GM19468 (cell line): ENCODE measurements at regions not wholly inside any gene's neighbourhood (a gene's known extent, or its start where the extent isn't known, plus 50 kb on each side); places are given as distances from the start of the nearest gene placed in this dataset.

Source experiments
- ATAC-seq: cut with Tn5 transposase; IDR thresholded peaks from one replicate; pipeline ENCODE4 v1.9.1; 2021; ENCODE audit warnings: mild to moderate bottlenecking, moderate library complexity, moderate number of reproducible peaks; ENCODE audit not compliant: unreplicated experiment; ENCODE audit errors: extremely low read depth

DNA sequence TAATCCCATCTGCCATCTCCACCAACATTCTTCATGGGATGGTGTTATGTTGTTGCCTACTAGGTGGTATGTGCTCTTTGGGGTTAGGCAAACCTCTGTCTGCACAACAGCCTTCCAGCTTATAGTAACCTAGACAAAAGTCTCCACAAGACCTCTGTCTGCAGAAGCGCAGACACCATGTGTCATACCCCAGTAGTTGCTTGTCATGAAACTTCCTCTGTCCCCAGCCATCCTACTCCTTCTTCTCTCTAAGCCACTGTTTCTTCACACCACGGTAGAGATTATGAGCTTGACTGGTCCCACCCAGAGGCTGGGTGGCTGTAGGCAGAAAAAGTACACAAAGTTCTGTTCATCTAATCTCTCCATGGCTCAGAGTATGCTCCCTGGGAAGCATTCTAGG lies 100.3 kb downstream of the MAF start:
- no peak for ATAC-seq

DNA sequence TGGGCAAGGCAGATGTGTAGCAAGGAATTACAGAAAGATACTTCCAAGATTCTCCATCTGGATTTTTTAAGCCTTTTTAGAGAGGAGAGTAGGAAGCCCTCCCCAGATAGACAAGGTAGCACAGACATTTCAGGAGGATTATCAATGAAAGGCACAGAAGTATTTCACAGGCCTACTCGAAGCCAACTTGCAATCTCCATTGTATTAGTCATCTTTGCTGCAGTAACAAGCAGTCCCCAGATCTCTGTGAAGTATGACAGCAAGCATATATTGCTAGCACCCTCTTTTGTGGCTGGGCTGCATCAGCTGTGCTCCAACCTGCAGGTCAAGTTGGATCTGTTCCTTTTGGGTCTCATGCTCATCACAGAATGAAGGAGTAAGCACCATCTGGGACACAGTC lies 101.6 kb downstream of the MAF start:
- ATAC-seq, result no peak

DNA sequence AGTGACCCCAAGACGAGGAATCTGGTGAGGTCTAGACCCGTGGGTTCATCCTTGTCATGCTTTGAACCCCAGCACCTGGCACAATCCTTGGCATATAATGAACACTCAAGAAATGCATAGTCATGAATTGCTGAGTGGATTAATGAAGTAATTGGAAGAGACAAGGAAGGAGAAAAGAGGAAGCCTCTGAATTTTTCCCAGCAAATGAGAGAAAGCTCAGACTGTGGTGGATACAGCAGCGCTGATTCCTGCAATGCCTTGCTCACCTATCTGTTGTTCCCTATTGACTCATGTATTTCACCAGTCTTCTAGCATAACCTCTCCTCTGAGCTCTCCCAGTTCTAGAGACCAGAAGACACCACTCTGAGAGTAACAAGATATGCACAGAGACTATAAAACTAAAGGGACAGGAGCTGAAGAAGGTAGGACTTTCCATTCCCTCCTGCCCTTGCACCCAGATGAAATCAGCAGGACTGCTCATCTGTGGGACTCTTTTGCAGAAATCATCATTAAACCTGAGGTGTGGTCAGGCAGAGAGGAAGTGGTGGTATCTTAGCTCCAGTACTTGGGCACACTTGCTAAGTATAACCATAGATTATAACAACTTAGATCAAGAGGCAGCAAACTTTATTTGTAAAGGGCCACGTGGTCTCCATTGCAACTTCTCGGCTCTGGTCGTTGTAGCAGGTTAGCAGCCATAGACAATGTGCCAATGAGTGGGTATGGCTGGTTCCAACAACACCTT lies 102.8 kb downstream of the MAF start:
- ATAC-seq, result no peak

DNA sequence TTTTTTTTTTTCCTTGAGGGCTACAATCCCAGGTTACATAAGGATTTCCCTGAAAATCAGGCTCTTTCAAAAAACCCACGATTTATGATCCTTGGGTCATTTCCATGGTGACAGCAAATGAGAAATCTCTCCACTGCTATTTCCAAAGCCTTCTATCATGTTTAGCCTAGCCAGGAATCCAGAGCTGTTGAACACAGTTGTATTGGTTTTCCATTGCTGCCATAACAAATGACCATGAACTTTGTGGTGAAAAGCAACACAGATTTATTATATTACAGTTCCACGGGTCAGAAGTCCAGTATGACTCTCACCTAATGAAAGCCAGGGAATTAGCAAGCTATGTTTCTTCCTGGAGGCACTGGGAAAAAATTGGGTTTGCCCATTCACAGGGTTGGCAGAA lies 106.6 kb downstream of the MAF start:
- ATAC-seq, result no peak

DNA sequence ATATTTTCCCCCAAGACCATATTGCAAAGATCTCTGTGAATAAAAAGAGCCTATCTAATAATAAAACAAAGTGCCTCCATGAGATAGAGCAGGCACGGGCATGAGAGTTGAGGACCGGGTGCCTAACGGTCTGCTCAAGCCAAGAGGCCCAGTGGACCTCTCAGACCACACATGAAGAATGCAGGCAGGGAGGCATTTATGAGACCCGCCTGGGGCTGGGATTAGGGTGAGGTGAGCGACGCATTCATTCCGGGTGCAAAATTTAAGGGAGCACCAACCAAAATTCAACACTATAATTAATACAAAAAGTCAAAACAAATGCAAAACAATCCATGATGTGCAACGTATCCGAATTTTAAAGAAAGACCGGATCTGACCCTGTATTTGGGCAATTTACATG lies 108.5 kb downstream of the MAF start:
- no peak for ATAC-seq

DNA sequence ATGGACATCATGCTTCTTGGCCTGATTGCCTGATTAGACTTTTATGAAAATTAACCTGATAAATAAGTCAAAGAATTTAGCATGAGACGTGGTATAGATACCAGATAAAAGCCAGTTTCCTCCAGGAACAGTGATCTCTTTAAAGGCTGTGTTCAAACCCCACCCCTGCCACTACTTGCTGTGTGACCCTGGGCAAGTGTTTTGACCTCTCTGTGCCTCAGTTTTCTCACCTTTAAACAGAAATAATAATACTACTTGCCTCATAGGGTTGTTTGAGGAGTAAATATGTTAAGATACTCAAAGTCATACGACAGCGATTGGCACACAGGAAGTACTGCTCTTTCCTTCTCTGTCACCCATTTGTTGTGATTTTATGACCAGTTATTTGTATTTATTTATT lies 115.5 kb downstream of the MAF start:
- ATAC-seq, result no peak

DNA sequence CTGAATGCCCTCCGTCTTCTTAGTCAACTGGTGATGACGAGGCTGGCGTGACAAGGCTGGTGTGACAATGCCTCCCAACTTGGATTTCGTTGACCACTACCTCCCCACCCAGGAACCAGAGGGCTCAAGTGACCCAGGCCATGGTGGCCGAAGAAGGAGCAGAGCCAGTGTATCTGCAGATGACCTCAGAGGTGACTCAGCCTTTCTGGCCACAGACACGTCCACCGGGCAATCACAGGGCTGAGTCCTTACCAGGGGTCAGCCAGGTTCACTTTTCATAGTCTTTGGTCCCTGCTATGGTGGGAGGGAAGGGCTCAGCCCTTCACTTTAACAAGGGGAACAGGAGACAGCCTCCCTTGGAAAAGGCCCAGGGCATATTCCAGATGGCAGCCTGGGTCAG lies 116.3 kb downstream of the MAF start:
- no peak for ATAC-seq

DNA sequence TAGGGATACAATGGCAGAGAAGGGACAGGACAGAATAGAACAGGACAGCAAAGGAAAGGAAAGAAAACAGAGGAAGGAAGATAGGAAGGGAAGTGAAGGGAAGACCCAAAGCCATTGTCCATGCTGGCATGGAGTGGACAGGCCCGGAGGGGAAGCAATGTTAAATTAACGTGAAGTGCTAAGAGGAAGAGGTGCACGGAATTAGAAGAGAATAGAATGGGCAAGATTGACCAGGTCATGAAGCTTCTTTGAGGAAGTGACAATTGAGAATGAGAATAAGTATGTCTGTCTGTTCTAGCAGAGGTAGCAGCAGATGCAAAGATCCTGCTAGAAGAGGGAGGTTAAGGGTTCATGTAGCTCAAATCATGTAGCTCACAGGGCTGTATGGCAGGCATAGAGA lies 117.2 kb downstream of the MAF start:
- ATAC-seq, result no peak

DNA sequence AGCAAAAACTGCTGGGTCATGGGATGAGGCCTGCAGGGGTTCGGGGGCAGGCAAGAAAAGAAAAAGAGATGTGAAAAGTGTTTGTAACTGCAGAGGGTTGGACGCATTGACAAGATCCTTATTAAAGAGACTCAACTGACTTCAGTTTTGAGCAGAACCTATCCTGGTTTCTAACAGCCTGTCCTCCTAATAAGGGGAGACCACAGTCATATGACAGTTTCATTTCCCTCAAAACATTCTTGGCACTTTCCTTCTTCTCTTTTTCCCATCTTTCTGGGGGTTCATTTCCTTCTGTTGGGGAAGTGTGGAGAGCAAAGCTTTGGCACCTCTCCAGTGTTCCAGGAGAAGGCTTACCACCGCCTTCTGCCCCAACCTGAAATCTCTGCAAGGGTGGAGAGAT lies 118.5 kb downstream of the MAF start:
- ATAC-seq, result no peak

DNA sequence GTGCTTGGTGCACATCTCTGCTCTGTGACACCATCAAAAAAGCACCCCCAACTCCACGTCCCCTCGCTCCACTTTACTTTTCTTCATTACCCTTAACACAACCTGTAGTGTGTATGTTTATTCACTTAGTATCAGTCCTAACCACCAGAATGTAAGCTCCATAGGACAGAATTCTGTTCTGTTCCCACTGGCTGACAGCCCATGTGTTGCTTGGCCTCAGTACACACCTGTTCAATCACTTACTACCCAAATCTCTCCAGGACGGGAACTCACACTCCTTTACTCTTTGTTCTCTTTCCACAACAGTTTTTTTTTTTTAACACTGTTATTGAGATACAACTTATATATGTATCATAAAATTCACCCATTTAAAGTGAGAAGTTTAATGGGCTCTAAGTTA lies 119.6 kb downstream of the MAF start:
- ATAC-seq, result no peak

DNA sequence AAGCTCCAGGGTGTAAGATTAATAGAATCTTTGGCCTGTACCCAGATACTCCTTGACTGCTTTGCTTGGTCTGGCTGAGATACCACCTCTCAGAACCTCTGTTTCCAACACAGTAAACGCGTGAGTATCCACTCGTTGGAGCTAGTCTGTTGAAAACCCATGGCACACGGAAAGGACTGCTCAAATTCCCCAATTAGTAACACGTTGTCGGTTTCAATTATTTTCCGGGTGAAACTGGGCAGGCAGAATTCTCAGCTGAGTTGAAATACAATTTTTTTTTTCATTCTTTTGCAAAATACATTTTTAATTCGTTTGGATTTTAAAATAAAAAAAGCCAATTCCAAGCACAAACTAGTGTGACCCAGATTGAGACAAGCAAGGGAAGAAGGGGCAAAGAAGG lies 120.5 kb downstream of the MAF start:
- ATAC-seq, result no peak

DNA sequence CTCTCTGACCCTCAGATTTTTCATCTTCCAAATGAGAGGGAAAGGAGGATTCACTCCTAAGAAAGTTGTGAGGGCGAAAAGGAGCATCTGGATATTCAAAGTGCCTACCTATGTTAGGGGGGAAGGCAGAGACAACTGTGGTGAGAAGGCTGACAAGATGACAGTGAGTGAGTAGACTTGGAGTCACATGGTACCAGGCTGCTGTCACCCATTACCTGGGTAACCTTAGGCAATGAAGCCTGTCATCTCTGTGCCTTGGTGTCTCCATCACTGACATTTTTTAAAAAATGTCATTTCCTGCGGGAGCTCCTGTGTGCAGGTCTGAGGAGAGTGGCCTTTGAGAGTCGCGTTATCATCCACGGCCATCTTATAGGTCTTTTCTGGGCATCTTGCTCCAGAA lies 124.0 kb downstream of the MAF start:
- ATAC-seq, result no peak

DNA sequence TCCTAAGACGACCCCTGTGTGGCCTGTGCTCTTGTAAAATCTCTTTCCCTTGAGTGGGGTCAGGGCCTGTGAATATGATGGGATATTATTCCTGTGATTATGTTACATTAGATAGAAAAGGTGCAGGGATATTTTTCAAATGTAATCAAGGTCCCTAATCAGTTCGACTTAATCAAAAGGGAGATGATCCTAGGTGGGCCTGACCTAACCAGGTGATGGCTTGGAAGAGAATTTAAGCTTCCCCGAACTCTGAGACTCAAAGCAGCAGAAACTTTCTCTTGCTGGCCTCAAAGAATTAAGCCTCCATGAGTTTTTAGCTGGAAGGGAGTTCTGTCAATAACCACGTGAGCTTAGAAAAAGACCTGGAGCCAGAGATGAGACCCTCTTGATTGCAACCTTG lies 124.7 kb downstream of the MAF start:
- no peak for ATAC-seq

DNA sequence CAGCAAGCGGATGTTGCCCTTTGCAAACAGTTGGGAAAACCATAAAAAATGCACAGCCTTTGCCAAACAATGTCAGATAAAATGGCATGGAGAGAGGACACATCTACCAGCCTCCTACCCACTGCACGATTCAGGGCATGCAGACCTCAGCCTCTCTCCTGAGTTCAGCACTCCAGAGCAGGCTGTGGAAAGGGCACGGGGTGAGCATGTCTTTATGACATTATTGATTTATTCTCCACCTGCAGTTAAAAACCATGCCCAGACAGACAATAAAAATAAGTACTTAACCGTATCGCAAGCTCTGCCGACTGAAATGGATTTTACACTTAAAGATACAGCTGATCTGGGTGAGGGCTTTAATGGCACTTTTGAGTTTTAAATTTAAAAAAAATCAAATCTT lies 127.1 kb downstream of the MAF start:
- no peak for ATAC-seq

DNA sequence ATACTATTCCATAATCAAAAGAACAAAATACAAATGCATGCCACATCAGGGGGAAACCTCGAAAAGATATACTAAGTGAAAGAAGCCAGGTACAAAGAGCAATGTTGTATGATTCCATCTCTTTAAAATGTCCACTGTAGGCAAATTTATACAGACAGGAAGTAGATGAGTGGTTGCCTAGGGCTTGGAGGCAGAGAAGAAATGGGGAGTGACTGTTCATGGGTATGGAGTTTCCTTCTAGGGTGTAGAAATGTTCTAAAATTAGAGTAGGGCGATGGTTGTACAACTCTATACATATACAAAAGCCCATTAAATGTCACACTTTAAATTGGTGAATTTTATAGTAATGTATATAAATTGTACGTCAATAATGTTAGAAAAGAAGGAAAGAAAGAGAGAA lies 128.1 kb downstream of the MAF start:
- no peak for ATAC-seq

DNA sequence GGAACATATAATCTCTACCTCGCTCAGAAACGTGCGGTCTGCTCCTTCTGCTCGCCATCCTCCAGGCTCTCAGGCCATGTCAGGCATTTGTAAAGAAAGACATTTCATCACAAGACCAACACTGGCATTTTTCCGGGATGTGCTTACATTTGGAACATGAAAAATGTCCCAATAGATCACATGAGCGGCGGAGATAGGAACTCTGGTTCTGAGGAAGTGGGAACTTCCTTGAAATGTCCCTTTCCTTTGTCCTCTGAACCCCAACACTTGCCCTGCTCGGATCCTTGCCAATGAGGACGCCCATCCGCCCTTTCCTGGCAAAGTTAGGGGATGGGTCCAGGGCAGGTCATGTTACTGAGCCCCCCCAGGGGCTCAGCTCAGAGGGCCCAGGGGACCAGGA lies 130.5 kb downstream of the MAF start:
- no peak for ATAC-seq

DNA sequence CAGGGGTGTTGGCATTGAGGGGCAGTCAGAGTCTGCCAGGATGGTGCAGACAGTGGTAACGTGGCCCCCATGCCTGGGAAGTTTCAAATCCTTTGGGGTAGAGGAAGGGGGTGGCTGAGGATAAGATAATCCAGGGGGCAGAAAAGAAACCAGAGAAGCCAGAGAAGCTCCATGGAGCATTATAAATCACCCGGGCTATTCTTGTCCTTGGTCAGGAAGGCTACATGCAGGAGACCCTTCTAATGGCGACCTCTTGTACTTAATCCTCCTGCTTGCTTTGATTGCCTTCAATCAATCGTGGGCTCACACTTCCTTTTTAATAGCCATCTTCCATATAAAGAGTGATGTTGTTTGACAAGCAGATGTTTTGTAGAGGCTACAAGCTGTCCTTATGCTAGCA lies 131.9 kb downstream of the MAF start:
- no peak for ATAC-seq

DNA sequence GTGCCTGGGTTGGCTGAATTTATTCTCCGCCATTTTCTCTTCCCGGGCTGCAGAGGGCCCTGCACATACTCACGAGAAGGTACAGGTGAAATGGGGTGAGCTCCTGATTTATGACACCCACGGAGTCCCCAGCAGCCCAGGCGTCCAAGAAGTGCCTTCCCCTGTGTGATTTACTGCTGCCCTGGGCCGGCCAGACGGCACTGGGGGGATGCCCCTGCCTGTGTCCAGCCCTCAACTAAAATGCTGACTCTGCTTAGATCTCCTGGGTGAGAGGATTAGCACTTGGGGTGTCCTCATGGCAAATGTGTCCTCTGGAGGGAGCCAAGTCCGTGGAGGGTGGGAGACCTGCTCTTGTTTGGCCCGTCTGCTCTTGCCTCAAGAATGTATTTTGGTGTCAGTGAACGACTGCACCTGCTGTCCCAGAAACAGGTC lies 132.4 kb downstream of the MAF start:
- ATAC-seq, result no peak

DNA sequence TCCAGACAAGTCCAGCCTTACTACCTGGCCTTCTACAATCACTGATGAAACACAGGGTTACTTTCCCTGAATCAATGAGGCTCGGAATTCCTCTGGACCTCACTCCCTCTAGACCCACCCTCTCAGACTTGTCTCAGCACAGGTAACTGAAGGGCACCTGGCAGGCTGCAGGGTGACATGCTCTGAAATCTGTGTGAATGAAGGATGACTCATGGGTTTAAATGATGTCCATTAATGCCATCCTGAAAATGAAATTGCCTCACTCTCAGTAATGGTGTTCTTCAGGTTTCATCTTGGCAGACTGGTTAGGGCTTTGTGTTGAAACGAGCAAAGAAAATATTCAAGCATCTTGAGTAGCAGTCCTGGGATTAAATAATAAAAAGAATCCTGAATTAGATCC lies 134.4 kb downstream of the MAF start:
- ATAC-seq, result no peak

DNA sequence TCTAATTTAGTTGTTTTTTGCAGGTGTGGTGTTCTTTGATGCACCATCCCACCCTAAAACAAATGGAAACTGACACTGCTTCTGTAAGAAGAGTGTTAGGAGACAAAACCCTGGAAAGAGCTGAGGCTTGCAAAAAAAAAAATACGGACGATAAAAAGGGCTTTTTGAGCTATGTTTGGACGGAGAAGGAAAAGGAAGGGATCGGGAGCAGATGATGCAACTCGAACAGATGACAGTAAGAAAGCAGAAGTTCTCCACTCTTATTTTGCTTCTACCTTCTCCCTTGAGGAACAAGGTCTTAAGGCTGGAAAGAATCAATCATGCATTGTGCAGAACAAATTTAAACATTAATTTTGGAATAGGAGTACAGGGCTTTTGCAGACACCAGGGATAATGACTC lies 136.7 kb downstream of the MAF start:
- ATAC-seq, result no peak

DNA sequence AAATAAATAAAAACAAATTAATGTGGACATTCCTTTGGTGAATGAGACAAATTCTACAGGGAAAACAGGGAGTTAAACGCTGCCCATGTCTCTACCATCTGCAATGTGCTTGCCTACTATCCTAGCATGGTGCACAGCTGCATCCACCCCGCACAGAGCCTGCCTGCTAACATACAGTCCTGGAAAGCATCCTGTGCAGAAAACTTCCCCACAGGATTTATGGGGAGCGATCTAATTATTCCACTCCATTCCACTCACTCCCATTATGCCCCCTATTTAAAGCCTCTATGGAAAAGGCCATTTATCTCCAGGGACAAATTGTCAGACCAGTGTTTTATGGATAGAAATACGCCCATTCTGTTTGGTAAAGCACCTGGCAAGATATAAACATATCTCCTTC lies 144.5 kb downstream of the MAF start:
- ATAC-seq, result no peak

DNA sequence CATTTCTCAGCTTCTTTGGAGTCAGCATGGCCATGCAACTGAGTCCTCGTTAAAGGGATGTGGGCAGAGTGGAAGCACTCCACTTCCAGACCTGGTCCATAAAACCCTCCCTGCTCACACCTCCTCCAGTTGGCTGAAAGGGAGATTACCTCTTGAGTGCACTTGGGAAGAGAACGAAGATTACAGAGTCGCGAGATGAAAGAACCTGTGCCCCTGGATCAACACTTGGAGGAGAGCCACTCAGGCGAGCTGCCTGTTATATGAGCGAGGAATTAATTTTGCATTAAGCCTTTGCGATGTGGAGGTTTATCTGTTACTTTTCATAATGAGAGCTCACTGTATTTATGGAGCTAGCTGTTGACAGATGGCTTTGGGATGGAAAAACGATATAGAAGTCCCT lies 147.9 kb downstream of the MAF start:
- no peak for ATAC-seq
